H9 (cell line): ENCODE measurements at regions not wholly inside any gene's neighbourhood (a gene's known extent, or its start where the extent isn't known, plus 50 kb on each side); places are given as distances from the start of the nearest gene placed in this dataset.

ENCODE experiments used
- DNase-seq: peaks from one replicate; pipeline ENCODE4 v3.0.0-alpha.2; 2017
- H2AFZ ChIP-seq: one replicate; pipeline ENCODE4 v1.6.1; 2013; ENCODE audit warnings: mild to moderate bottlenecking, low read length, control low read depth, moderate library complexity
- H2AK5ac ChIP-seq: 2 replicates; pipeline ENCODE4 v1.6.1; 2013; ENCODE audit warnings: low read length, control low read depth, mixed read lengths; ENCODE audit not compliant: insufficient read length
- H2BK120ac ChIP-seq: one replicate; pipeline ENCODE4 v1.6.1; 2013; ENCODE audit warnings: low read depth, mild to moderate bottlenecking, low read length, control low read depth, inconsistent platforms; ENCODE audit not compliant: poor library complexity, severe bottlenecking
- H2BK12ac ChIP-seq: 2 replicates; pipeline ENCODE4 v1.6.1; 2013; ENCODE audit warnings: low read length, control low read depth, mixed read lengths, low read depth; ENCODE audit not compliant: insufficient read length
- H2BK15ac ChIP-seq: 2 replicates; pipeline ENCODE4 v1.6.1; 2013; ENCODE audit warnings: low read depth, low read length, control low read depth
- H2BK20ac ChIP-seq: one replicate; pipeline ENCODE4 v1.6.1; 2013; ENCODE audit warnings: low read depth, mild to moderate bottlenecking, low read length, control low read depth, inconsistent platforms; ENCODE audit not compliant: poor library complexity, severe bottlenecking
- H2BK5ac ChIP-seq: 2 replicates; pipeline ENCODE4 v1.6.1; 2013; ENCODE audit warnings: low read length, control low read depth, mixed read lengths; ENCODE audit not compliant: insufficient read length
- H3K14ac ChIP-seq: 2 replicates; pipeline ENCODE4 v1.6.1; 2013; ENCODE audit warnings: low read length, control low read depth; ENCODE audit not compliant: insufficient read depth
- H3K18ac ChIP-seq: 2 replicates; pipeline ENCODE4 v1.6.1; 2013; ENCODE audit warnings: low read depth, mild to moderate bottlenecking, mixed read lengths, low read length, control low read depth; ENCODE audit not compliant: insufficient read length
- H3K23ac ChIP-seq: 2 replicates; pipeline ENCODE4 v1.6.1; 2013; ENCODE audit warnings: low read length, control low read depth, mixed read lengths, low read depth; ENCODE audit not compliant: insufficient read length
- H3K23me2 ChIP-seq: 2 replicates; pipeline ENCODE4 v1.6.1; 2013; ENCODE audit warnings: low read depth, mild to moderate bottlenecking, mixed read lengths, low read length, control low read depth; ENCODE audit not compliant: insufficient read length, poor library complexity, severe bottlenecking
- H3K27ac ChIP-seq: 2 replicates; pipeline ENCODE4 v1.5.1; 2013; ENCODE audit warnings: low read length, control low read depth, mixed read lengths, low read depth; ENCODE audit not compliant: insufficient read length
- H3K27me3 ChIP-seq: 2 replicates; pipeline ENCODE4 v1.6.1; 2013; ENCODE audit warnings: low read length, control low read depth, inconsistent platforms; ENCODE audit not compliant: insufficient read depth
- H3K4ac ChIP-seq: 2 replicates; pipeline ENCODE4 v1.6.1; 2013; ENCODE audit warnings: low read depth, mild to moderate bottlenecking, control low read depth, inconsistent platforms, low read length, moderate library complexity
- H3K4me1 ChIP-seq: 2 replicates; pipeline ENCODE4 v1.6.1; 2013; ENCODE audit warnings: low read length, control low read depth, inconsistent platforms; ENCODE audit not compliant: insufficient read depth
- H3K4me2 ChIP-seq: 2 replicates; pipeline ENCODE4 v1.6.1; 2013; ENCODE audit warnings: low read length, control low read depth, mixed read lengths; ENCODE audit not compliant: insufficient read length, insufficient read depth
- H3K56ac ChIP-seq: 2 replicates; pipeline ENCODE4 v1.6.1; 2013; ENCODE audit warnings: low read depth, mild to moderate bottlenecking, mixed read lengths, low read length, control low read depth; ENCODE audit not compliant: insufficient read length
- H3K79me1 ChIP-seq: 2 replicates; pipeline ENCODE4 v1.6.1; 2013; ENCODE audit warnings: low read depth, mild to moderate bottlenecking, moderate library complexity, low read length, control low read depth, inconsistent platforms; ENCODE audit not compliant: insufficient read depth, poor library complexity, severe bottlenecking
- H3K79me2 ChIP-seq: 2 replicates; pipeline ENCODE4 v1.6.1; 2013; ENCODE audit warnings: low read length, control low read depth, inconsistent platforms; ENCODE audit not compliant: insufficient read depth
- H3K9ac ChIP-seq: 2 replicates; pipeline ENCODE4 v1.6.1; 2013; ENCODE audit warnings: low read length, control low read depth, mixed read lengths; ENCODE audit not compliant: insufficient read length; ENCODE audit errors: extremely low read depth
- H3K9me3 ChIP-seq: one replicate; pipeline ENCODE4 v1.6.1; 2013; ENCODE audit warnings: low read depth, low read length, inconsistent platforms; ENCODE audit not compliant: control insufficient read depth
- H3T11ph ChIP-seq: one replicate; pipeline ENCODE4 v1.6.1; 2013; ENCODE audit warnings: mild to moderate bottlenecking, low read length, control low read depth, inconsistent platforms
- H4K20me1 ChIP-seq: one replicate; pipeline ENCODE4 v1.6.1; 2013; ENCODE audit not compliant: control insufficient read depth, insufficient read length, insufficient read depth
- H4K5ac ChIP-seq: 2 replicates; pipeline ENCODE4 v1.6.1; 2013; ENCODE audit warnings: low read depth, mild to moderate bottlenecking, mixed read lengths, low read length, control low read depth; ENCODE audit not compliant: insufficient read length
- H4K8ac ChIP-seq: replicated peaks from 2 replicates; pipeline ENCODE4 v1.6.1; 2013; ENCODE audit warnings: low read length, control low read depth, mixed read lengths, low read depth; ENCODE audit not compliant: insufficient read length
- H4K91ac ChIP-seq: 2 replicates; pipeline ENCODE4 v1.6.1; 2013; ENCODE audit warnings: low read depth, mild to moderate bottlenecking, moderate library complexity, mixed read lengths, low read length, control low read depth; ENCODE audit not compliant: insufficient read length
- H3K27ac Mint-ChIP-seq, 3 experiments: 2 replicates in 2 of 3; 3 replicates in 1 of 3; pipeline ENCODE4 v1.8.0; 2020 to 2021; ENCODE audit warnings: mixed read lengths in 3 of 3, mild to moderate bottlenecking in 1 of 3, moderate library complexity in 1 of 3
- H3K27me3 Mint-ChIP-seq: 2 replicates; pipeline ENCODE4 v1.8.0; 2021; ENCODE audit warnings: low read depth, mild to moderate bottlenecking, moderate library complexity, mixed read lengths
- H3K36me3 Mint-ChIP-seq, 3 experiments: 2 replicates in 2 of 3; 3 replicates in 1 of 3; pipeline ENCODE4 v1.8.0; 2020 to 2021; ENCODE audit warnings: low read depth in 3 of 3, mixed read lengths in 3 of 3; ENCODE audit not compliant: insufficient read depth in 1 of 3
- H3K4me1 Mint-ChIP-seq, 2 experiments: 2 replicates each; pipeline ENCODE4 v1.8.0; 2020; ENCODE audit warnings: mixed read lengths in 2 of 2
- H3K4me3 Mint-ChIP-seq, 2 experiments: 2 replicates in 1 of 2; 3 replicates in 1 of 2; pipeline ENCODE4 v1.8.0; 2020 to 2021; ENCODE audit warnings: mild to moderate bottlenecking in 2 of 2, mixed read lengths in 2 of 2, moderate library complexity in 1 of 2
- H3K9me3 Mint-ChIP-seq, 2 experiments: 2 replicates in 1 of 2; 3 replicates in 1 of 2; pipeline ENCODE4 v1.8.0; 2020; ENCODE audit warnings: mild to moderate bottlenecking in 2 of 2, mixed read lengths in 2 of 2, moderate library complexity in 1 of 2
- CTCF ChIP-seq: fragments of 200-600 bp; sonication (generic); conservative IDR thresholded peaks from 3 replicates; pipeline ENCODE4 v1.8.0; 2021; ENCODE audit warnings: antibody characterized with exemption, mild to moderate bottlenecking
- WGBS: extraction: QIAGEN DNeasy Blood & Tissue Kit; methylation state at CpG from one replicate; pipeline ENCODE4 v1.1.7; 2013; ENCODE audit warnings: missing lambda C conversion rate, low lambda C conversion rate, mixed read lengths; ENCODE audit not compliant: insufficient read length; ENCODE audit errors: extremely low coverage; 5-methylcytosine and 5-hydroxymethylcytosine counted together

- Histone ChIP-seq H3K23me2 (no peaks in the 10 kb centered on the region), H2BK12ac (no peak overlapping the region), H3K18ac (no peak overlapping the region), H3K79me1 (no peaks in the 10 kb centered on the region), H2BK5ac (no peak overlapping the region), H3K14ac (peak overlapping the region; percentile 24), H2BK20ac (no peak overlapping the region), H3T11ph (no peak overlapping the region), H4K5ac (no peak overlapping the region), H3K79me2 (no peaks in the 10 kb centered on the region), H2AK5ac (no peak overlapping the region), H4K20me1 (no peaks in the 10 kb centered on the region), H2AFZ (no peak overlapping the region), H3K27me3 (no peaks in the 10 kb centered on the region), H3K4ac (no peak overlapping the region), H4K8ac (no peak overlapping the region), H3K4me2 (peak overlapping the region; percentile 20), H3K23ac (no peak overlapping the region), H2BK15ac (no peak overlapping the region), H3K27ac (no peak overlapping the region), H3K9me3 (no peaks in the 10 kb centered on the region), H3K9ac (no peak overlapping the region), H4K91ac (no peak overlapping the region), H3K4me1 (peaks cover 14% of the 10 kb centered on the region), H2BK120ac (no peak overlapping the region), H3K56ac (no peak overlapping the region)
- Mint-ChIP-seq H3K36me3 (0 out of 7 replicates have a peak, but pooled peaks cover 0 to 3% (median 0%) of the 10 kb centered on the region in 3 experiments), H3K4me3 (peak overlapping the region in 1 of 2 experiments; percentile 28; a peak in 1 of 5 replicates), H3K27me3 (no peaks in the 10 kb centered on the region), H3K4me1 (peaks cover 43 to 47% of the 10 kb centered on the region in 2 experiments), H3K9me3 (no peaks in the 10 kb centered on the region; a peak in 1 of 5 replicates), H3K27ac (peak overlapping the region in 1 of 3 experiments; percentile 9; a peak in 2 of 7 replicates)
- no peak for TF ChIP-seq CTCF
- DNase-seq = no peak
- no CpG with 5 or more reads among the region's 5 CpGs for WGBS
Measured at GRCh38 chrX:6383917-6384316, 151.0 kb downstream of the VCX3A start.
